ENCODE measurements at regions not wholly inside any gene's neighbourhood (a gene's known extent, or its start where the extent isn't known, plus 50 kb on each side); places are given as distances from the start of the nearest gene placed in this dataset.

- no peak for TF ChIP-seq CTCF (IDR thresholded peaks at IDR 0.05)
- no peak for TF ChIP-seq ZFX (IDR thresholded peaks at IDR 0.05; ENCODE audit: borderline replicate concordance)
- no peak overlapping the region for H3K27ac ChIP-seq
These were observed 396.9 kb upstream of the NXPH2 start for GRCh38 chr2:139177041-139177440.

GRCh38 chr2:139175510-139175909 is 395.3 kb upstream of the NXPH2 start:
- TF ChIP-seq ZFX (IDR thresholded peaks at IDR 0.05; ENCODE audit: borderline replicate concordance) (no peak), CTCF (IDR thresholded peaks at IDR 0.05) (no peak)
- H3K27ac ChIP-seq = no peak overlapping the region

GRCh38 chr2:139170406-139170805 is 390.2 kb upstream of the NXPH2 start:
- no peak for TF ChIP-seq ZFX (IDR thresholded peaks at IDR 0.05; ENCODE audit: borderline replicate concordance)
- TF ChIP-seq CTCF (IDR thresholded peaks at IDR 0.05) = no peak
- no peak overlapping the region for H3K27ac ChIP-seq

GRCh38 chr2:139165601-139166000 is 385.4 kb upstream of the NXPH2 start:
- no peak for TF ChIP-seq ZFX (IDR thresholded peaks at IDR 0.05; ENCODE audit: borderline replicate concordance)
- TF ChIP-seq CTCF (IDR thresholded peaks at IDR 0.05) = no peak
- H3K27ac ChIP-seq = no peak overlapping the region

GRCh38 chr2:139165041-139165440 is 384.9 kb upstream of the NXPH2 start:
- no peak overlapping the region for H3K27ac ChIP-seq
- TF ChIP-seq CTCF (IDR thresholded peaks at IDR 0.05) (no peak), ZFX (IDR thresholded peaks at IDR 0.05; ENCODE audit: borderline replicate concordance) (no peak)

GRCh38 chr2:139162957-139163356 is 382.8 kb upstream of the NXPH2 start:
- H3K27ac ChIP-seq = no peak overlapping the region
- TF ChIP-seq ZFX (IDR thresholded peaks at IDR 0.05; ENCODE audit: borderline replicate concordance) (no peak), CTCF (IDR thresholded peaks at IDR 0.05) (no peak)

- no peak for TF ChIP-seq CTCF (IDR thresholded peaks at IDR 0.05)
- no peak for TF ChIP-seq ZFX (IDR thresholded peaks at IDR 0.05; ENCODE audit: borderline replicate concordance)
- H3K27ac ChIP-seq = no peak overlapping the region
These were observed 382.3 kb upstream of the NXPH2 start for GRCh38 chr2:139162456-139162855.

All from 22Rv1 (cell line).